ENCODE measurements at regions not wholly inside any gene's neighbourhood (a gene's known extent, or its start where the extent isn't known, plus 50 kb on each side); places are given as distances from the start of the nearest gene placed in this dataset.

DNA sequence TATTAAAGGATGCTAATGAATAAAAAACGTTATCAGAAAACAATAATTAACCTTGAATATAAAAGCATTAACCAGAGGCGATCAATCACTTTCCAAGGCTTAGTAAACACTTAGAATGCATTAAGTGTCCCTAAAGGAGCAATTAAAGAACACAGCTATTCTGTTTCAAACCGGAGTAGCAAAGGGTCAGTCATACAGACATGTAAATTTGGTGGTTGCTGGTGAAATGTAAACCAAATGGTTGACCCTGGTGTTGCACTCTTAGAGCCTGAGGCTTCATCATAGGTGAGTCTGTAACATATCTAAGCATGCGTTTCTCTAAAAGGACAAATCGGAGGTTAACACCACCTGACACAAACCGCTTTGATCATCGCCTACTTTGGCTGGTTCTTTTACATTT, 1280.1 kb downstream of the TYW1 start (continued):
- TF ChIP-seq, protein P1, sequence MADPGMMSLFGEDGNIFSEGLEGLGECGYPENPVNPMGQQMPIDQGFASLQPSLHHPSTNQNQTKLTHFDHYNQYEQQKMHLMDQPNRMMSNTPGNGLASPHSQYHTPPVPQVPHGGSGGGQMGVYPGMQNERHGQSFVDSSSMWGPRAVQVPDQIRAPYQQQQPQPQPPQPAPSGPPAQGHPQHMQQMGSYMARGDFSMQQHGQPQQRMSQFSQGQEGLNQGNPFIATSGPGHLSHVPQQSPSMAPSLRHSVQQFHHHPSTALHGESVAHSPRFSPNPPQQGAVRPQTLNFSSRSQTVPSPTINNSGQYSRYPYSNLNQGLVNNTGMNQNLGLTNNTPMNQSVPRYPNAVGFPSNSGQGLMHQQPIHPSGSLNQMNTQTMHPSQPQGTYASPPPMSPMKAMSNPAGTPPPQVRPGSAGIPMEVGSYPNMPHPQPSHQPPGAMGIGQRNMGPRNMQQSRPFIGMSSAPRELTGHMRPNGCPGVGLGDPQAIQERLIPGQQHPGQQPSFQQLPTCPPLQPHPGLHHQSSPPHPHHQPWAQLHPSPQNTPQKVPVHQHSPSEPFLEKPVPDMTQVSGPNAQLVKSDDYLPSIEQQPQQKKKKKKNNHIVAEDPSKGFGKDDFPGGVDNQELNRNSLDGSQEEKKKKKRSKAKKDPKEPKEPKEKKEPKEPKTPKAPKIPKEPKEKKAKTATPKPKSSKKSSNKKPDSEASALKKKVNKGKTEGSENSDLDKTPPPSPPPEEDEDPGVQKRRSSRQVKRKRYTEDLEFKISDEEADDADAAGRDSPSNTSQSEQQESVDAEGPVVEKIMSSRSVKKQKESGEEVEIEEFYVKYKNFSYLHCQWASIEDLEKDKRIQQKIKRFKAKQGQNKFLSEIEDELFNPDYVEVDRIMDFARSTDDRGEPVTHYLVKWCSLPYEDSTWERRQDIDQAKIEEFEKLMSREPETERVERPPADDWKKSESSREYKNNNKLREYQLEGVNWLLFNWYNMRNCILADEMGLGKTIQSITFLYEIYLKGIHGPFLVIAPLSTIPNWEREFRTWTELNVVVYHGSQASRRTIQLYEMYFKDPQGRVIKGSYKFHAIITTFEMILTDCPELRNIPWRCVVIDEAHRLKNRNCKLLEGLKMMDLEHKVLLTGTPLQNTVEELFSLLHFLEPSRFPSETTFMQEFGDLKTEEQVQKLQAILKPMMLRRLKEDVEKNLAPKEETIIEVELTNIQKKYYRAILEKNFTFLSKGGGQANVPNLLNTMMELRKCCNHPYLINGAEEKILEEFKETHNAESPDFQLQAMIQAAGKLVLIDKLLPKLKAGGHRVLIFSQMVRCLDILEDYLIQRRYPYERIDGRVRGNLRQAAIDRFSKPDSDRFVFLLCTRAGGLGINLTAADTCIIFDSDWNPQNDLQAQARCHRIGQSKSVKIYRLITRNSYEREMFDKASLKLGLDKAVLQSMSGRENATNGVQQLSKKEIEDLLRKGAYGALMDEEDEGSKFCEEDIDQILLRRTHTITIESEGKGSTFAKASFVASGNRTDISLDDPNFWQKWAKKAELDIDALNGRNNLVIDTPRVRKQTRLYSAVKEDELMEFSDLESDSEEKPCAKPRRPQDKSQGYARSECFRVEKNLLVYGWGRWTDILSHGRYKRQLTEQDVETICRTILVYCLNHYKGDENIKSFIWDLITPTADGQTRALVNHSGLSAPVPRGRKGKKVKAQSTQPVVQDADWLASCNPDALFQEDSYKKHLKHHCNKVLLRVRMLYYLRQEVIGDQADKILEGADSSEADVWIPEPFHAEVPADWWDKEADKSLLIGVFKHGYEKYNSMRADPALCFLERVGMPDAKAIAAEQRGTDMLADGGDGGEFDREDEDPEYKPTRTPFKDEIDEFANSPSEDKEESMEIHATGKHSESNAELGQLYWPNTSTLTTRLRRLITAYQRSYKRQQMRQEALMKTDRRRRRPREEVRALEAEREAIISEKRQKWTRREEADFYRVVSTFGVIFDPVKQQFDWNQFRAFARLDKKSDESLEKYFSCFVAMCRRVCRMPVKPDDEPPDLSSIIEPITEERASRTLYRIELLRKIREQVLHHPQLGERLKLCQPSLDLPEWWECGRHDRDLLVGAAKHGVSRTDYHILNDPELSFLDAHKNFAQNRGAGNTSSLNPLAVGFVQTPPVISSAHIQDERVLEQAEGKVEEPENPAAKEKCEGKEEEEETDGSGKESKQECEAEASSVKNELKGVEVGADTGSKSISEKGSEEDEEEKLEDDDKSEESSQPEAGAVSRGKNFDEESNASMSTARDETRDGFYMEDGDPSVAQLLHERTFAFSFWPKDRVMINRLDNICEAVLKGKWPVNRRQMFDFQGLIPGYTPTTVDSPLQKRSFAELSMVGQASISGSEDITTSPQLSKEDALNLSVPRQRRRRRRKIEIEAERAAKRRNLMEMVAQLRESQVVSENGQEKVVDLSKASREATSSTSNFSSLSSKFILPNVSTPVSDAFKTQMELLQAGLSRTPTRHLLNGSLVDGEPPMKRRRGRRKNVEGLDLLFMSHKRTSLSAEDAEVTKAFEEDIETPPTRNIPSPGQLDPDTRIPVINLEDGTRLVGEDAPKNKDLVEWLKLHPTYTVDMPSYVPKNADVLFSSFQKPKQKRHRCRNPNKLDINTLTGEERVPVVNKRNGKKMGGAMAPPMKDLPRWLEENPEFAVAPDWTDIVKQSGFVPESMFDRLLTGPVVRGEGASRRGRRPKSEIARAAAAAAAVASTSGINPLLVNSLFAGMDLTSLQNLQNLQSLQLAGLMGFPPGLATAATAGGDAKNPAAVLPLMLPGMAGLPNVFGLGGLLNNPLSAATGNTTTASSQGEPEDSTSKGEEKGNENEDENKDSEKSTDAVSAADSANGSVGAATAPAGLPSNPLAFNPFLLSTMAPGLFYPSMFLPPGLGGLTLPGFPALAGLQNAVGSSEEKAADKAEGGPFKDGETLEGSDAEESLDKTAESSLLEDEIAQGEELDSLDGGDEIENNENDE (IDR thresholded peaks at IDR 0.05; ENCODE audit: insufficient replicate concordance, low read length), result no peak
- no peak for TF ChIP-seq EP300 (IDR thresholded peaks at IDR 0.05; ENCODE audit: borderline replicate concordance in 1 of 2, low read depth in 2 of 2, low read length in 2 of 2)
- no peak for TF ChIP-seq HDAC2 (IDR thresholded peaks at IDR 0.05; ENCODE audit: borderline replicate concordance in 1 of 2, low read depth in 2 of 2, low read length in 2 of 2)
- TF ChIP-seq RFX5 (IDR thresholded peaks at IDR 0.05; ENCODE audit: borderline replicate concordance, low read depth, low read length), result no peak
- TF ChIP-seq SAP30 (IDR thresholded peaks at IDR 0.05; ENCODE audit: insufficient read depth, insufficient replicate concordance, low read length), result no peak
- no peak for TF ChIP-seq RAD21 (IDR thresholded peaks at IDR 0.05 in 1 of 2, conservative IDR thresholded peaks at IDR 0.05 in 1 of 2; ENCODE audit: low read depth in 2 of 2, low read length in 2 of 2)
- TF ChIP-seq YY1 (IDR thresholded peaks at IDR 0.05; ENCODE audit: low read depth, low read length), result no peak

Data from H1 (cell line).